ENCODE measurements at regions not wholly inside any gene's neighbourhood (a gene's known extent, or its start where the extent isn't known, plus 50 kb on each side); places are given as distances from the start of the nearest gene placed in this dataset.

DNA sequence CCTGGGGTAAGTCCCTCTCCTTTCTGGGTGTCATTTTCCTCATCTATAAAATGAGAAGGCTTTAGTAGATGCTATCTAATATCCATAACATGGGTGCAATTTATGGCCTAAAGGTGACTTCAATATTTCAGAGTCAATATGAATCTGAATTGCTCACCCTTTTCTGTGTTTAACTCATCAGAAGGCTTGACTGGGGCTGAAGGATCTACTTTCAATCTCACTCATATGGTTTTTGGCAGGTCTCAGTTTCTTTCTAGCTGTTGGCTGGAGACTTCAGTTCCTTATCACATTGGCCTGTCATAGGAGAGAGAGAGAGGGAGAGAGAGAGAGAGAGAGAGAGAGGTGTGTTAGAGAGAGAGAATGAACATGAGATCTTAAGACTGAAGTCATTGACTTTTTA lies 343.7 kb upstream of the MEX3C start:
- Histone ChIP-seq H3K18ac (ENCODE audit: insufficient read length, low read depth, low read length) (no peak overlapping the region), H3K4ac (ENCODE audit: low read depth, low read length) (no peak overlapping the region), H2AK5ac (ENCODE audit: insufficient read length, low read length) (no peak overlapping the region), H2AFZ (ENCODE audit: low read length) (no peak overlapping the region), H4K8ac (replicated peaks; ENCODE audit: insufficient read length, low read depth, low read length) (no peak overlapping the region), H3K23me2 (ENCODE audit: insufficient read length, low read depth, low read length, poor library complexity, severe bottlenecking) (no peaks in the 10 kb centered on the region), H2BK12ac (ENCODE audit: insufficient read length, low read depth, low read length) (no peak overlapping the region), H3K27ac (ENCODE audit: insufficient read length, low read depth, low read length) (no peak overlapping the region), H3K9me3 (ENCODE audit: control insufficient read depth, low read depth, low read length) (no peaks in the 10 kb centered on the region), H4K20me1 (ENCODE audit: control insufficient read depth, insufficient read depth, insufficient read length) (no peaks in the 10 kb centered on the region), H2BK120ac (ENCODE audit: low read depth, low read length, poor library complexity, severe bottlenecking) (no peak overlapping the region), H3K56ac (ENCODE audit: insufficient read length, low read depth, low read length) (no peak overlapping the region), H3T11ph (ENCODE audit: low read length) (no peak overlapping the region), H3K27me3 (ENCODE audit: insufficient read depth, low read length) (no peaks in the 10 kb centered on the region), H3K14ac (ENCODE audit: insufficient read depth, low read length) (no peak overlapping the region), H2BK20ac (ENCODE audit: low read depth, low read length, poor library complexity, severe bottlenecking) (no peak overlapping the region), H4K91ac (ENCODE audit: insufficient read length, low read depth, low read length) (no peak overlapping the region), H4K5ac (ENCODE audit: insufficient read length, low read depth, low read length) (no peak overlapping the region), H2BK15ac (ENCODE audit: low read depth, low read length) (no peak overlapping the region), H3K23ac (ENCODE audit: insufficient read length, low read depth, low read length) (no peak overlapping the region), H3K79me2 (ENCODE audit: insufficient read depth, low read length) (no peaks in the 10 kb centered on the region), H3K9ac (ENCODE audit: extremely low read depth, insufficient read length, low read length) (no peak overlapping the region), H3K4me2 (ENCODE audit: insufficient read depth, insufficient read length, low read length) (no peak overlapping the region), H3K79me1 (ENCODE audit: insufficient read depth, low read depth, low read length, poor library complexity, severe bottlenecking) (no peaks in the 10 kb centered on the region), H2BK5ac (ENCODE audit: insufficient read length, low read length) (no peak overlapping the region), H3K4me1 (ENCODE audit: insufficient read depth, low read length) (no peaks in the 10 kb centered on the region; the same call in 1 of the 2 replicates)
- H3K9me3 Mint-ChIP-seq = no peaks in the 10 kb centered on the region
- no peak for DNase-seq
- H3K27me3 Mint-ChIP-seq (ENCODE audit: low read depth) = no peaks in the 10 kb centered on the region
- TF ChIP-seq, protein P1, sequence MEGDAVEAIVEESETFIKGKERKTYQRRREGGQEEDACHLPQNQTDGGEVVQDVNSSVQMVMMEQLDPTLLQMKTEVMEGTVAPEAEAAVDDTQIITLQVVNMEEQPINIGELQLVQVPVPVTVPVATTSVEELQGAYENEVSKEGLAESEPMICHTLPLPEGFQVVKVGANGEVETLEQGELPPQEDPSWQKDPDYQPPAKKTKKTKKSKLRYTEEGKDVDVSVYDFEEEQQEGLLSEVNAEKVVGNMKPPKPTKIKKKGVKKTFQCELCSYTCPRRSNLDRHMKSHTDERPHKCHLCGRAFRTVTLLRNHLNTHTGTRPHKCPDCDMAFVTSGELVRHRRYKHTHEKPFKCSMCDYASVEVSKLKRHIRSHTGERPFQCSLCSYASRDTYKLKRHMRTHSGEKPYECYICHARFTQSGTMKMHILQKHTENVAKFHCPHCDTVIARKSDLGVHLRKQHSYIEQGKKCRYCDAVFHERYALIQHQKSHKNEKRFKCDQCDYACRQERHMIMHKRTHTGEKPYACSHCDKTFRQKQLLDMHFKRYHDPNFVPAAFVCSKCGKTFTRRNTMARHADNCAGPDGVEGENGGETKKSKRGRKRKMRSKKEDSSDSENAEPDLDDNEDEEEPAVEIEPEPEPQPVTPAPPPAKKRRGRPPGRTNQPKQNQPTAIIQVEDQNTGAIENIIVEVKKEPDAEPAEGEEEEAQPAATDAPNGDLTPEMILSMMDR (conservative IDR thresholded peaks at IDR 0.05) = no peak
- no peak overlapping the region for H3K27ac Mint-ChIP-seq
- no peaks in the 10 kb centered on the region for H3K36me3 Mint-ChIP-seq (ENCODE audit: insufficient read depth in 1 of 3, low read depth in 3 of 3)
- peaks cover 10 to 11% of the 10 kb centered on the region in 2 experiments for H3K4me1 Mint-ChIP-seq
- no peak overlapping the region for H3K4me3 Mint-ChIP-seq
